ENCODE measurements at regions not wholly inside any gene's neighbourhood (a gene's known extent, or its start where the extent isn't known, plus 50 kb on each side); places are given as distances from the start of the nearest gene placed in this dataset.
"Not testable (repeated sequence)": the region's sequence is repeated elsewhere in the genome, so short reads cannot be mapped to it uniquely, and the experiment has no call there.

- peak; percentile 54 to 84 for DNase-seq (ENCODE audit: extremely low read depth in 1 of 2, low read depth in 1 of 2)
Observed at GRCh38 chr17:77834170-77835115, 124.1 kb upstream of the TNRC6C start.

- DNase-seq (ENCODE audit: extremely low read depth in 1 of 2, low read depth in 1 of 2) = peak in 1 of 2 donors; percentile 63
Observed at GRCh38 chr17:77836557-77837041, 121.9 kb upstream of the TNRC6C start.

- not testable (repeated sequence) for DNase-seq (ENCODE audit: extremely low read depth in 1 of 2, low read depth in 1 of 2)
Observed at GRCh38 chr17:77837072-77837471, 121.4 kb upstream of the TNRC6C start.

GRCh38 chr17:77837917-77838316 is 120.6 kb upstream of the TNRC6C start:
- DNase-seq (ENCODE audit: extremely low read depth in 1 of 2, low read depth in 1 of 2) = no peak

DNA sequence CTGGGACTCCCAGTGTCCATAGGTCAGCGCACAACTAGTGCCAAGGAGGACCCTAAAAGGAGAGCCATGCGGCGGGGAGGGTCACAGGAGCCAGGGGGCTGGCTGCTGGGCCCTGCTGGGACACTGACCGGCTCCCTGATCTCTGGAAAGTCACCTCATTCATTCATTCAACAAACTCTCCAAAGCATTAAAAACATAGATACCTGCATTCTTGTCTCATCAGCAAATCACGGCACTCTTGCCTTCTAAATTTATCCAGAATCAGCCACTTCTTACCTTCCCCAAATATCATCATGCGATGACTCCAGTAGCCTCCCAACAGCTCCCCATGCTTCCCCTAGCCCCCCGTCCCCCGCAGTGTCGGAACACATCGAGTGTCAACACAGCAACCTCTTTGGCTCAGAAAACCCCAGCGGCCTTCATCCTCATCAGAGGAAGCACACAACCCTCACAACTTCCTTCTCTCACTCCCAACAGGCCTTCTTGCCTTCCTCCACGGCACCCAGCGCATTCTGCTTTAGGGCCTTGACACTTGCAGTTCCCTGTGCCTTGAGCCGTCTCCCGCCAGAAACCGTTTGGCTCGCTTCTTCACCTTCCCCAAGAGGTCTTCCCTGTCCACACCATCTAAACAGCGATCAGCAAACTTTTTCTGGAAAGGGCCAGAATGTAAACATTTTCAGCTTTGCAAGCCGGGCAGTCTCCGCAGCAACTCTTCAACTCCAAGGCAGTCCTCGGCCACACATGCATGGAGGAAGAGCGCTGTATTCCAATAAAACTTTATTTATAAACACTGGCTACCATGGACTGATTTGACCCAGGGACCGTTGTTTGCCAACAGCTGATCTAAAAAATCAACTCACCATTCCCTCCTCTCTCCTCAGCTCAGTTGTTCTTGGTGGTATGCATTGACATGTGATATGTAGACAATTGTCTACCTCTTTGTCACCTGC is 119.5 kb upstream of the TNRC6C start:
- DNase-seq (ENCODE audit: extremely low read depth in 1 of 2, low read depth in 1 of 2) = no peak

DNA sequence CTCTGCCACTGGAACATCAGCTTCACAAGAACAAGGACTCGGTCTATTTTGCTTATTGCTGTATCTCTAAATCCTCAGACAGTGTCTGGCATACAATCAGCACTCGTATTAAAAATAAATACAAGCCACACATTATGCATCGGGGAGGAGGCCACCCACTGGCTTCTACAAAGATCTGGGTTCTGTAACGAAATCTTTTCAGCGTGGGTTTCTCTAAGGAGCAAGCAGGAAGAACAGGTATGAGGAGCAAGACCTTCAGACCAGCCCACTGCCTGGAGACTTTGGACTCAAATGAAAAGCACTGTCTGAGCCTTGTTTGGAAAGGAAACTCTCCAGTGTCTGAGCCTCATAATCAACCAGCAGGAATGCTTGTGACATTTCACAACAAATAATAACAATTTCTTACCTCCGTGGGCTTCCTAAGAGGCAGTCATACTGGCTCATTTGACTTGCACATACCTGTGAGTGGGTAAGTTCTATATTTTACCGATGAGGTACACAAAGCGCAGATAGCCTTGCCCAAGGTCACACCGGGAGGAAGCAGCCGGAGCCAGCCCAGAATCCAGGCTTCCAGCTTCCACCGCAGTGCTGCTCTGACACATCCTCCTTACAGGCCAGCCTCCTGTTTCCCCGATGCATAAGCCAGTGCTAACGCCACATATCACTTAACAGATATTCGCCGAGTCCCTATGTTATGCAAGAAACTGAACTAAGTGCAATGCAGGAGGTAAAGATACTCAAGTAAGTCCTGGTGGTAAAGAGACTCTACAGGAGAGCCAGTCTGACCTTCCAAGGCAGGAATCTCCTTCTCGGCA is 118.6 kb upstream of the TNRC6C start:
- no peak for DNase-seq (ENCODE audit: extremely low read depth in 1 of 2, low read depth in 1 of 2)

DNA sequence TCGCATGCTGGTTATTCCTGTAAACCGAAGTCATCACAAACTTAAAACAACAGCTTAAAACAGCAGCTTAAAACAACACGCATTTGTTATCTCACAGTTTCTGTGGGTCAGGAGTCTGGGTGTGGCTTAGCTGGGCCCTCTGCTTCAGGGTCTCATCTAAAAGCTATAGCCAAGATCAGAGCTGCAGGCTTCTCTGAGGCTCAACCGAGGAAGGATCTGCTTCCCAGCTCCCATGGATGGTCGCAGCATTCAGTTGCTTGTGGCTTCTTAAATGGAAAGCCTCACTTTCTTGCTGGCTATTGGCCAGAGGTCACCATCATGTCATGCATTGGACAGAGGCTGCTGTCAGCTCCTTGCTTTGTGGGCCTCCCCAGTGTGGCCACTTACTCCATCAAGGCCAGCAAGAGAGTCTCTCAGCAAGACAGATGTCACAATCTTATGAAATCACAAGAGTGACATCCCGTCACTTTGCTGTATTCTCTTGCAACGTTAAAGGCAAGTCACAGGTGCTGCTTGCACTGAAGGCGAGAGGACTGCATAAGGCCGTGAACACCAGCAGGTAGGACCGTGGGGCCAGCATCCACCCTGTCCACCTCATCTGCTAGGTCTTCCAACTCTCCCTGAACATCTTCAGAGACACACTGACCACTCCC is 117.9 kb upstream of the TNRC6C start:
- DNase-seq (ENCODE audit: extremely low read depth in 1 of 2, low read depth in 1 of 2) = no peak

GRCh38 chr17:77841742-77842527 is 116.6 kb upstream of the TNRC6C start:
- DNase-seq (ENCODE audit: extremely low read depth in 1 of 2, low read depth in 1 of 2) = no peak

GRCh38 chr17:77842528-77843147 is 115.9 kb upstream of the TNRC6C start:
- no peak for DNase-seq (ENCODE audit: extremely low read depth in 1 of 2, low read depth in 1 of 2)

GRCh38 chr17:77843255-77843895 is 115.1 kb upstream of the TNRC6C start:
- DNase-seq (ENCODE audit: extremely low read depth in 1 of 2, low read depth in 1 of 2) = peak; percentile 36 to 66

GRCh38 chr17:77843896-77844295 is 114.6 kb upstream of the TNRC6C start:
- no peak for DNase-seq (ENCODE audit: extremely low read depth in 1 of 2, low read depth in 1 of 2)

DNA sequence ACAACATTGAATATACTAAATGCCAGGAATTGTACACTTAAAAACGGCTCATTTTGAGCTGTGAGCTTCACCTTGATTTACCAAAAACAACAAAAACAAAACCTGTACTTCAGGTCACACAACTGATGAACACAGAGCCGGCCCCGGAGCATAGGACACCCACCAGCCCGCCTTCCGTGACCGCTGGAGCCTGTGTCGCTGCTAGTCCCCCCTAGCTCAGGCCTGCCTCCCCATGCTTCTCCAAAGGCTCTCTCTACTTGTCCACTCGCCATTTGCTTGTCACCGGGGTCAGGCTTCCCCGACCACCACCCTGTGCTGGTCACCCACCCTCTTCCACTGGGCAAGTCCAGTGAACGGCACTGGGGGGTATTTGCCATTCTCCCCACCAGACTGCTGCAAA is 113.8 kb upstream of the TNRC6C start:
- DNase-seq (ENCODE audit: extremely low read depth in 1 of 2, low read depth in 1 of 2) = no peak

DNA sequence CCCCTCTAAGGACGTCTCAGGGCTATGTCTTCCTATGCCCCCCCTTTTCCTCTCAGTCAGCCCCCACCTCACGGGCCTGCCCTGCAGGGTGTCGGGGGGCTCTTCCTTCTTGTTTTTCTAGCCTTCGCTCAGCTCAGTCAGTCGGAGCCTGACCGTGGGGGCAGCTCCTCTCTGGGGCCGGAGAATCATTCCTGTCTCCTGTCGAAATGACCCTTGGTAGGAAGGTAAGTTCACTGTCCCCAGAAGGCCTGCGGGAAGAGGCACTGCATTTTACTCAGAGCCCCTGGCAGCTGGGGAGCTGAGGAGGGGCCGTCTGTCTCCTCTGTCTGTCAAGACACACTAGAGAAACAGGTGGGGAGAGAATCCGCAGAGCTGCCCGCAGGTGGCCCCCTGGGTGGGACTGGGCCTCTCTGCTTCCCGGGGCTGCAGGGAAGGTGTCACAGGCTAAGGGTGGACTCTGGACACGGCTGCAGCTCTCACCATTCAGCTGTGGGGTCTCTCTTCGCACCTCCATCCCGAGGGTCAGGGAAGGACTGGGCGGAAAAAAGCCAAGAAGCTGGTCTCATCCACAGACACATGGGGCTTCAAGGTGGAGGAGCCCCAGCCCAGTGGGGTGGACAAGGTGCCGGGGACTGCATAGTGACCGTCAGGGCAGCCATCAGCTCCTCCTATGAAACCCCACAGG is 112.8 kb upstream of the TNRC6C start:
- DNase-seq (ENCODE audit: extremely low read depth in 1 of 2, low read depth in 1 of 2) = no peak

- no peak for DNase-seq (ENCODE audit: extremely low read depth in 1 of 2, low read depth in 1 of 2)
Observed at GRCh38 chr17:77846531-77847085, 111.9 kb upstream of the TNRC6C start.

DNA sequence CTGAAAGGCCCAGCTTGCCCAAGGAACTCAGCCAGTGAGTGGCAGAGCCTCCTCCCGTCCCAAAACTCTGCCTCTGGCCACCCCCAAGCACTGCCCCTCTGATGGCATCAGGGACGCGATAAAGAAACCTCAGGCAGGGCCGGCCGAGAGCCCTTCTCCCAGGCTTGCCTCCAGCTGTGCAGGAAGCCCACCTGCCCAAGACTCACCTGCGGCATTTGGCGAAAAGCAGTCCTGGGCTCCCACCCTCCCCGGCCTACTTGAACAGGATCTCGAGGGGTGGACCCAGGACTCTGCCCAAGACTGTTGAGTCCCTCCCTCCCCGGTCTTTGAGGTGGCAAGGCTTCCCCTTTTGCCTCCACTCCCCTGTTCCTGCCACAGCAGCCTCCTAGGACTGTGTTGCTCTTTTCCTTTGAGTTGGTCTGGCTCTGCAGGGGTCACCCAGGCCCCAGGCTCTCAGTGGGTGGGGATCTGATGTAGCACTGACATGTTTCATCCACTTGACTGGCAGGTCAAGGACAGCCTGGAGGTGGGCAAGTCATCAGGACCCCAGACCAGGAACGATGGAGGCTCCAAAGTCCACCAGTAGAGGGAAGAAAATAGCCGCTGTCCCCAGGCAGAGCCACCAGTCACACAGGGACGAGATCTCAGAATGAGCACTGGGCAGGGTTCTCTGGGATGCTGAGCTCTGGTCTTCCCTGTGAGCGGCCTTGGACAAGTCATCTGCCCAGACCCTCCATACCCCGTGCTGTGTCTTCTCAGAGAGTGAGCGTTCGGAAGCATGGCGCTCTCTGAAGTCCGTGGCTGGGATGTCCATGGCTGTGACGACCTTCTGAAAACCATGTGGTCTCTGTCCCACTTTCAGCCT is 111.0 kb upstream of the TNRC6C start:
- DNase-seq (ENCODE audit: extremely low read depth in 1 of 2, low read depth in 1 of 2) = no peak

- no peak for DNase-seq (ENCODE audit: extremely low read depth in 1 of 2, low read depth in 1 of 2)
Observed at GRCh38 chr17:77848257-77848656, 110.2 kb upstream of the TNRC6C start.
